Large intestine (tissue), 3 donors: ENCODE measurements at regions not wholly inside any gene's neighbourhood (a gene's known extent, or its start where the extent isn't known, plus 50 kb on each side); places are given as distances from the start of the nearest gene placed in this dataset.

Experiments used
- DNase-seq, 2 donors: peaks; one replicate each; pipeline versions ENCODE4 v3.0.0 to v3.0.0-alpha.2; 2013
- H3K27ac ChIP-seq: one replicate; pipeline ENCODE4 v1.5.1; 2013; ENCODE audit warnings: low read length
- H3K27me3 ChIP-seq: 2 replicates; pipeline ENCODE4 v1.6.1; 2013; ENCODE audit warnings: low read length; ENCODE audit not compliant: control insufficient read depth, insufficient read depth
- H3K36me3 ChIP-seq: 2 replicates; pipeline ENCODE4 v1.6.1; 2013; ENCODE audit warnings: low read length; ENCODE audit not compliant: control insufficient read depth, insufficient read depth
- H3K4me1 ChIP-seq: one replicate; pipeline ENCODE4 v1.6.1; 2013; ENCODE audit warnings: low read length; ENCODE audit not compliant: control insufficient read depth, insufficient read depth
- H3K4me3 ChIP-seq: one replicate; pipeline ENCODE4 v1.5.1; 2013; ENCODE audit warnings: low read length
- H3K9me3 ChIP-seq: one replicate; pipeline ENCODE4 v1.6.1; 2013; ENCODE audit warnings: mild to moderate bottlenecking, low read depth, low read length, moderate library complexity; ENCODE audit not compliant: control insufficient read depth
- WGBS: methylation state at CpG from one replicate; pipeline ENCODE4 v1.1.5; 2013; ENCODE audit warnings: low lambda C conversion rate; ENCODE audit not compliant: insufficient coverage; 5-methylcytosine and 5-hydroxymethylcytosine counted together

DNA sequence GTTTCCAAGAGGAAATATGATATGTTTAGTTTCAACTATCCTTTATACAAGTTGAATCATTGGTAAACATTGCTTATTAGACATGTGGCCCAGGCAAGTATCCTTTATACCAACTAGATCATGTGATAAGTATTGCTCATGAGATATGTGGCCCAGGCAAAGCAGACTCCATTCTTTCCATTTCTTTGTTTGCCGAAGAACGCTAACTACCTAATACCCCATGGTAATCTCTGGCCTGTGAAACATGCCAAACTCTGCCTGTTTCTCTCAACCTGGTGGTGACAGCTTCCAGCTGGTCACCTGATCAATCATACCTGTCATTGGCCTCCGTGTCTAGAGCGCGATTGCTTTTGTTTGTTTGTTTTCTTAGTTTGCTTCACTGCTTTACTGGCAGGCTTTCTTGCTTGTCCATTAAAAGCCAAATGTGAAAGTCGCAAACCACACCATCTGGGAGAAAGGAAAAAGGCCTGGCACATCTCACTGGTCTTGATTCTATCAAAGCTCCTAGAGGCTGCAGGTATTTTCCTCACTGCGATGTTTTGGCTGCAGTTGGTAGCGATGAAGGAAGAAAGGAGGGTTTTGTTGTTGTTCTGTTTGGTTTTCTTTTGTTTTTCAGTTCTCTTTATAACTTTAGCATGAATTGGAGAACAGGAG lies 686.2 kb downstream of the KCNJ2 start:
- Histone ChIP-seq H3K9me3 (no peaks in the 10 kb centered on the region), H3K36me3 (no peaks in the 10 kb centered on the region), H3K27me3 (no peaks in the 10 kb centered on the region), H3K4me1 (no peaks in the 10 kb centered on the region), H3K27ac (no peak overlapping the region), H3K4me3 (no peak overlapping the region)
- DNase-seq = no peak
- 43% methylated on average over 1 of the region's 8 CpGs for WGBS

DNA sequence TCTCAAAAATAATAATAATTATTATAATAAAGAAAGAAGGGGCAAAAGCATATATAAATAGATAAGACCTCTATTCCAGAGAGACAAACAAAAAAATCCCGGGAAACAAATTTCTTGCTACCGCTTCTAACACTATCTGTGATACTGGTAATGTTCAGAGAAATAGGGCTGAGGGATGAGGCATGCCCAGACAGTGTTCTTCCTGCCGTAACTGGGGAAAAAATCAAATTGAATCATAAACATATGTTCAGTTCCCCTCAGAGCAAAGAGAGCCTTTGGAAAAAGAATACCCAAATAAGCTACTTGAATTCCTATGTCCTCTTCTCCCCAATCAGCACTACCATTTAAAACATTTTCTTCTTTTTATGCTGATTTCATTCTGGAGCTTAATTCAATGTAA lies 688.0 kb downstream of the KCNJ2 start:
- DNase-seq = no peak
- H3K4me3 ChIP-seq = no peak overlapping the region
- H3K9me3 ChIP-seq = no peaks in the 10 kb centered on the region
- H3K27me3 ChIP-seq = no peaks in the 10 kb centered on the region
- no peaks in the 10 kb centered on the region for H3K36me3 ChIP-seq
- H3K27ac ChIP-seq = no peak overlapping the region
- 100% methylated on average over 1 of the region's 3 CpGs for WGBS
- H3K4me1 ChIP-seq = no peaks in the 10 kb centered on the region

DNA sequence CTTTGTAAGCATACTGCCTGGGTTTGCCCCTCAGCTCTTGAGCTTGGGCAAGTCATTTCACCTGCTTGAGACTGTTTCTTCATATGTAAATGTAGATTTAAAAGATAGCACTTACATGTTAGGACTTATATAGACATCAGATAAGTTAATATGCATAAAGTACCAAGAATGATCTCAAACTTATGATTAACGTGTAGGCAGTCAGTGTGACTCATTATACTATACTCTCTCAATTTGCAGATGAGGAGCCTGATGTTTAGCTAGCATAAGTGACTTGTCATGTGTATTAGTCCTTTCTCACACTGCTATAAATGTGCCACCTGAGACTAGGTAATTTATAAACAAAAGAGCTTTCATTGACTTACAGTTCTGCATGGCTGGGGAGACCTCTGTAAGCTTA lies 690.5 kb downstream of the KCNJ2 start:
- H3K9me3 ChIP-seq = no peaks in the 10 kb centered on the region
- no peak for DNase-seq
- no CpG with 5 or more reads among the region's 1 CpG for WGBS

DNA sequence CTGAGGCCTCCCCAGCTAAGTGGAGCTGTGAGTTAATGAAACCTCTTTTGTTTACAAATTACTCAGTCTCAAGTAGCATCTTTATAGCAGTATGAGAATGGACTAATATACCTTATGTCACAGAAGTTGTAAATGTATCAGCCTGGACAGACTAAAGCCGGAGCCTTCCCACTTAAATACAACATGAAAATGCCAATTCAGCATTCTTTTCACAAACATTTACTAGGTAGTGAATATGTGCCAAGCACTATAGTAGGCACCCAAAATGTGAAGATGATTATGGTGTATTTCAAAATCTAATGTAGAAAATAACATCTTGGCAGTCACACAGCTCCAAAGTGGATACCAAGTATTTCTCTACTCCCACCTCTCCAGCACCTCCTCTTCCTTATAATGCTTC lies 693.0 kb downstream of the KCNJ2 start:
- WGBS = no CpG with 5 or more reads among the region's 1 CpG
- Histone ChIP-seq H3K4me1 (no peaks in the 10 kb centered on the region), H3K4me3 (no peak overlapping the region)

More for the DNA sequence above, 690.5 kb downstream of the KCNJ2 start:
- no peak overlapping the region for H3K4me3 ChIP-seq
- no peaks in the 10 kb centered on the region for H3K36me3 ChIP-seq
- H3K27ac ChIP-seq = no peak overlapping the region
- no peaks in the 10 kb centered on the region for H3K27me3 ChIP-seq
- H3K4me1 ChIP-seq = no peaks in the 10 kb centered on the region

DNA sequence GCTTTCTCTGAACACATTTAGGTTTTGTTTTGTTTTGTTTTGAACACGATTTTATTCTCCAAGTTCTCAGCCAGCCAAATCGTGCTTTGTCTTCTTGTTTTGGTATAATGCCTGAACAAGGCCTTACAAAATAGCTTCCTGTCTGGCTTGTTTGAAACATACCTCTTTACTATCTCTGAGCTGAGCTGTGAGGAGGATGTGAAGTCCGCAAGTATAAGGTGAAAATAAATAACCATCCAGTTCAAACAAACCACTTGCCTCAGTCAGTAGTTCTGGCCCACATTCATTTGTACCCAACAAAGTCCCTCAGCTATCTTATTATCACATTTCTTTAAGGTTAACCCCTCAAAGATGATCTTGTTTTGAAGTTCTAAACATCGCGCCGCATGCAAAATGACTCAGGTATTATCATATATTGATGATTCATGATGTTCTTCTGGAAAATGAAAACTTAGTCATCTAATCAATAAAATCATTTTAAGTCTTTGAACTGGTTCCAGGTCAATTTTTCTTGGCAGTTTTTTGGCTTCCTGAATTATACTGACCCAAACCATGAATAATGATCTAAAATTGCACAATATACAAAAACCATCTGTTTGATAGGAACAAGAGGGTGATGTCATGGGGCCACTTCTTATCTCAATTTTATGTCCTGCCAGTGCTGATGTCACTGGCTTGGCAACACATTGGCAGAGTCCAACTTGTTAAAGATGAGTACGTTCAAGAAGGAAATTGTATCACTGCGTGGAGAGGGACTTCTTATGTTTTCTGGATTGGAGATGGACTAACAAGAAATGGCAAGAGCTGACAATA lies 694.3 kb downstream of the KCNJ2 start:
- no peaks in the 10 kb centered on the region for H3K4me1 ChIP-seq
- no peak overlapping the region for H3K27ac ChIP-seq
- H3K27me3 ChIP-seq = no peaks in the 10 kb centered on the region
- 88% methylated on average over 3 of the region's 8 CpGs for WGBS
- no peak overlapping the region for H3K4me3 ChIP-seq
- no peaks in the 10 kb centered on the region for H3K36me3 ChIP-seq
- H3K9me3 ChIP-seq = no peaks in the 10 kb centered on the region
- DNase-seq = no peak

More for the DNA sequence above, 693.0 kb downstream of the KCNJ2 start:
- no peak for DNase-seq
- Histone ChIP-seq H3K27me3 (no peaks in the 10 kb centered on the region), H3K36me3 (no peaks in the 10 kb centered on the region), H3K27ac (no peak overlapping the region), H3K9me3 (no peaks in the 10 kb centered on the region)

DNA sequence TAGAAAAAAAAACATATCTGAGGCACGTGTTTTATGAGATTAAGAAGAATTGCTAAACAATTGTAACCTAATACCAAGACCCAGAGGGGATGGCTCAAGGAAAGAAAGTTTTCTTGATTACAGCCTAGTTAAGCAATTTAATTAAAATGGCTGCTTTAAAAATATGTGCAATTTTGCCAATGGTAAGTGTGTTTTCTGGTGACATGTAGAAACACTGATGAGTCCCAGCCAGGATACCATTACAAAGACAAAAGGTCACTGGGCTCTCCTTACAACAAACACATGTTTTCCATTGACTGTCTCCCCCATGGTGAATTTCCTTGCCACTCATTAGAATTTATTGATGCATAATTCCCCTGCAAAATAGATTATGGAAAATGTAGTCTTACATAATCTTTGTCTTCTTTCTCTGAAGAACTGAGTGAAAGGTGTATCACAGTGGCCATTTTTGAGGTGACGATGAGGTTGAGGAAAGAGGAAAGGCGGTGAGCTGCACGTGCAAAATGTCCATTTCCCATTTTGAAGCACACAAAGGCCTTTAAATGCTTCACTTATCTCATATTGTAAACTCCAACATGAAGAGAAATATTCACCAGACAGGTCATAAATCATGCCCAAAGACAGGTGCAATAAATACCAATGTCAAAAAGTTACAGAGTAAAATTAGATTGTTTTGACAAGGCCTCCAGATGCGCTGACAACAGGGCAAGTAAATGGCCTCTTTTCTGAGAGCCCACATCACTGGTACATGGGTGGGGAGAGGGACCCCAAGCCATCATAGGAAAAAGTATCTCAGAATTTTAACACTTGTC lies 696.9 kb downstream of the KCNJ2 start:
- Histone ChIP-seq H3K36me3 (no peaks in the 10 kb centered on the region), H3K27me3 (no peaks in the 10 kb centered on the region), H3K9me3 (no peaks in the 10 kb centered on the region), H3K4me3 (no peak overlapping the region), H3K27ac (no peak overlapping the region), H3K4me1 (no peaks in the 10 kb centered on the region)
- 86% methylated on average over 1 of the region's 5 CpGs for WGBS
- DNase-seq = no peak

DNA sequence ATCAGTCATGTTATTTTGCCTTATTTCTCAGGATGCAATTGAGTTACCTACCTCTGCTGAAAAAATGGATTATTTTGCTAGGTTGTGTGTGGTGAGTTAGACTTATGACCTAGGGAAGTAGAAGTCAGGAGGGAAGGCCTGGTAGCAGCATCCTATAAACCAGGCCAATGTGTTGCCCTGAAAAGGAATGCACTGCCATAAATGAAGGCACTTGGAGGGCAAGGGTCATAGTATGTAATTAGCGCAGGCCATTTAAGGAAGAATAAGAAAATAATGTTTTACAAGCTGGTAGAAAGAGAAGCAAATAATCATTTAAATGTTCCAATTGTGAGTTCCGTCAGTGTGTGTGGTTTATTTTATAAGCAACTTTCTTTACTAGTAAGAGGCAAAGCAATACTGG lies 698.8 kb downstream of the KCNJ2 start:
- peak; percentile 38 to 75 for DNase-seq
- Histone ChIP-seq H3K27me3 (no peaks in the 10 kb centered on the region), H3K4me1 (no peaks in the 10 kb centered on the region), H3K27ac (peak overlapping the region; percentile 13), H3K36me3 (no peaks in the 10 kb centered on the region), H3K9me3 (no peaks in the 10 kb centered on the region), H3K4me3 (no peak overlapping the region)
- WGBS = 33% methylated on average over 2 of the region's 2 CpGs

DNA sequence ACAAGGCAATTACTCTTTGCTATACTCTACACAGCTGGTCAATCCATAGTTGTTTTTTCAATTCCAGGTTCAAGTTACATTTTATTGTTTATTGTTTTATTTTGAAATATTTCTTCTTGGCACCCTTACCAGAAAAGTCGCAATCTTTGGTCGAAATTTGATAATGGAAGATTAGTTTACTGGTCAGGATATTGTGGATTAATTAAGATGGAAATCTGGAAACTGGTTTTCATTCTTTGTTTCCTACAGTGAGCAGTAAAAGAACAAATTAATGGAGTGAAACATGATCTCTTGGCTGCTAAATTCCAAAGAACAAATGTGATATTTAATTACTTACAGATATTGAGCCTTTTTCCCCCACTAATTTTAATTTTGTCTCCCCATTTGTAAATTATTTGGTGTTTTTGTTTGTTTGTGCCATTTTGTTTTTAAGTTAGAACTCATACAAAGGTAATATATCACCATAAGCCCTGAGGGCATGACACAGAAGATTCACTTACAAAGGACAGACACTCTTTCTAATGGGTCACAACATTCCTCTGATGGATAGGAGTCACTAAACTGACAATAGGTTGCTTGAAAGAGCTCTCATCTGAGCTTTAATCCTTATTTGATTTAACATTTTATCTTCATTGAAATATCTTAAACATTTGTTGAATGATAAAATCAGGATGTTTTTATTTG lies 700.2 kb downstream of the KCNJ2 start:
- WGBS = 93% methylated on average over 2 of the region's 2 CpGs
- Histone ChIP-seq H3K36me3 (no peaks in the 10 kb centered on the region), H3K27ac (no peak overlapping the region), H3K27me3 (no peaks in the 10 kb centered on the region), H3K4me1 (no peaks in the 10 kb centered on the region), H3K4me3 (no peak overlapping the region), H3K9me3 (no peaks in the 10 kb centered on the region)
- DNase-seq = no peak

DNA sequence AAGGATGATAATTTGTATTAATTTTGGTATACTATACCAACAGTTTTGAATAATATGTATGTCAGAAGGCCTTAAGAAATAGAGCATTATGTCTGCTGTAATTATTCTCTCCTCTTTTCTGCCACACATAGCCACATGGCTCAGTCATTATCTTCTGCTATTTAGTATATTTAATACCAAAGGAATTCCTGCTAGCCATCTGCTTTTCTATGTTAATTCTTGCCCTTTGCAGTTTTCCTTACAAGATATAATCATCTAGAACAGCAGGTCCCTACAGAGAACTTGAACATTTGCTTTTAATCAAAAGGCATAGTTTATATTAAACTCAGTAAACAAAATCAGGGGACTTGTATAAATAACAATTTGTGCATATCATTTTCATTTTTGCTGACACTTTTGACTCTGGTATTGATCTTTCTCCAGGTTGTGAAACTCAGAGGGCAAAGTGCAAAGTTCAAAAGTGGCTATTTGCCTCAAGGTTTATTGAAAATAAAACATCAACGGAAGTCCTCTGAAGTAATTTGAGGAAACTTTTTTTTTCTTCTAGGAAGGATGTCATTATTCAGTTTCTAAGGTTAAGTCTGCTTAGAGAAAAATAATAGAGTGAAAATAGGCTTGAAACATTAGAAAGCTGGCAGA lies 702.0 kb downstream of the KCNJ2 start:
- H3K4me1 ChIP-seq = no peaks in the 10 kb centered on the region
- H3K27ac ChIP-seq = no peak overlapping the region
- peak in 1 of 2 donors; percentile 30 for DNase-seq
- no peak overlapping the region for H3K4me3 ChIP-seq
- no peaks in the 10 kb centered on the region for H3K27me3 ChIP-seq
- 0% methylated on average over 1 of the region's 1 CpG for WGBS
- H3K36me3 ChIP-seq = no peaks in the 10 kb centered on the region
- H3K9me3 ChIP-seq = no peaks in the 10 kb centered on the region
